Hepatocyte (in vitro differentiated cells): ENCODE measurements at regions not wholly inside any gene's neighbourhood (a gene's known extent, or its start where the extent isn't known, plus 50 kb on each side); places are given as distances from the start of the nearest gene placed in this dataset.

Source experiments
- CTCF ChIP-seq: fragments of 200-600 bp; sonication (generic); IDR thresholded peaks from 2 replicates; pipeline ENCODE4 v1.5.1; 2016; ENCODE audit warnings: antibody characterized with exemption, mild to moderate bottlenecking; ENCODE audit not compliant: poor library complexity
- EZH2 ChIP-seq: fragments of 200-600 bp; sonication (generic); IDR thresholded peaks from 2 replicates; pipeline ENCODE4 v1.6.1; 2016; ENCODE audit warnings: antibody characterized with exemption, mild to moderate bottlenecking, borderline replicate concordance
- EZH2phosphoT487 ChIP-seq: fragments of 200-600 bp; sonication (generic); IDR thresholded peaks from one replicate; pipeline ENCODE4 v1.6.1; 2018; ENCODE audit warnings: antibody characterized with exemption, mild to moderate bottlenecking, low read depth, moderate library complexity; ENCODE audit not compliant: unreplicated experiment, severe bottlenecking

- TF ChIP-seq EZH2phosphoT487 (no peak), EZH2 (no peak), CTCF (no peak)
Measured at GRCh38 chr20:23264545-23264944, 86.0 kb upstream of the NXT1 start.
